ENCODE measurements at regions not wholly inside any gene's neighbourhood (a gene's known extent, or its start where the extent isn't known, plus 50 kb on each side); places are given as distances from the start of the nearest gene placed in this dataset.

- intact Hi-C loops (cut with DNase I), result no loop called here
- TF ChIP-seq POLR2A (IDR thresholded peaks at IDR 0.05) (no peak), POLR2AphosphoS5 (IDR thresholded peaks at IDR 0.05) (no peak)
- Histone ChIP-seq H3K36me3 (no peaks in the 10 kb centered on the region), H3K9me3 (no peaks in the 10 kb centered on the region), H3K4me3 (no peak overlapping the region), H3K4me1 (replicated peaks) (no peaks in the 10 kb centered on the region), H3K27ac (no peak overlapping the region), H3K27me3 (replicated peaks; ENCODE audit: insufficient read depth) (no peaks in the 10 kb centered on the region)
- WGBS, result 15% methylated on average over 1 of the region's 1 CpG
- no peak for DNase-seq (ENCODE audit: low spot score)
These were observed 140.9 kb upstream of the SPEF2 start for GRCh38 chr5:35476797-35477196.

- no peaks in the 10 kb centered on the region for H3K27me3 ChIP-seq (replicated peaks; ENCODE audit: insufficient read depth)
- no peak overlapping the region for H3K4me3 ChIP-seq
- H3K27ac ChIP-seq, result no peak overlapping the region
- intact Hi-C loops (cut with DNase I), result no loop called here
- no peaks in the 10 kb centered on the region for H3K9me3 ChIP-seq
- H3K4me1 ChIP-seq (replicated peaks), result no peaks in the 10 kb centered on the region
- WGBS, result 56% methylated on average over 2 of the region's 2 CpGs
- H3K36me3 ChIP-seq, result no peaks in the 10 kb centered on the region
- TF ChIP-seq POLR2AphosphoS5 (IDR thresholded peaks at IDR 0.05), result no peak
- TF ChIP-seq CTCF (IDR thresholded peaks at IDR 0.05), result no peak
- TF ChIP-seq POLR2A (IDR thresholded peaks at IDR 0.05), result no peak
- DNase-seq (ENCODE audit: low spot score), result no peak
These were observed 141.6 kb upstream of the SPEF2 start for GRCh38 chr5:35476036-35476435.

- Histone ChIP-seq H3K27me3 (replicated peaks; ENCODE audit: insufficient read depth) (no peaks in the 10 kb centered on the region), H3K4me1 (replicated peaks) (no peaks in the 10 kb centered on the region), H3K36me3 (no peaks in the 10 kb centered on the region), H3K4me3 (no peak overlapping the region), H3K27ac (no peak overlapping the region), H3K9me3 (no peaks in the 10 kb centered on the region)
- TF ChIP-seq POLR2A (IDR thresholded peaks at IDR 0.05), result no peak
- TF ChIP-seq CTCF (IDR thresholded peaks at IDR 0.05), result no peak
- no peak for TF ChIP-seq POLR2AphosphoS5 (IDR thresholded peaks at IDR 0.05)
- no peak for DNase-seq (ENCODE audit: low spot score)
- 62% methylated on average over 3 of the region's 3 CpGs for WGBS
- intact Hi-C loops (cut with DNase I), result no loop called here
These were observed 144.1 kb upstream of the SPEF2 start for GRCh38 chr5:35473589-35473988.

GRCh38 chr5:35470866-35471265 is 146.8 kb upstream of the SPEF2 start:
- Histone ChIP-seq H3K27me3 (replicated peaks; ENCODE audit: insufficient read depth) (no peaks in the 10 kb centered on the region), H3K27ac (no peak overlapping the region), H3K4me3 (no peak overlapping the region), H3K36me3 (no peaks in the 10 kb centered on the region), H3K4me1 (replicated peaks) (no peaks in the 10 kb centered on the region), H3K9me3 (no peaks in the 10 kb centered on the region)
- DNase-seq (ENCODE audit: low spot score), result no peak
- intact Hi-C loops (cut with DNase I), result no loop called here
- TF ChIP-seq CTCF (IDR thresholded peaks at IDR 0.05), result no peak
- 91% methylated on average over 2 of the region's 2 CpGs for WGBS

GRCh38 chr5:35468811-35469210 is 148.9 kb upstream of the SPEF2 start:
- H3K4me1 ChIP-seq (replicated peaks), result no peaks in the 10 kb centered on the region

More at GRCh38 chr5:35468811-35469210, 148.9 kb upstream of the SPEF2 start:
- Histone ChIP-seq H3K9me3 (no peaks in the 10 kb centered on the region), H3K36me3 (no peaks in the 10 kb centered on the region), H3K4me3 (no peak overlapping the region), H3K27ac (no peak overlapping the region), H3K27me3 (replicated peaks; ENCODE audit: insufficient read depth) (no peaks in the 10 kb centered on the region)
- 83% methylated on average over 4 of the region's 4 CpGs for WGBS
- no peak for TF ChIP-seq CTCF (IDR thresholded peaks at IDR 0.05)
- TF ChIP-seq POLR2A (IDR thresholded peaks at IDR 0.05), result no peak
- TF ChIP-seq POLR2AphosphoS5 (IDR thresholded peaks at IDR 0.05), result no peak
- no peak for DNase-seq (ENCODE audit: low spot score)
- intact Hi-C loops (cut with DNase I), result no loop called here
